ENCODE measurements at regions not wholly inside any gene's neighbourhood (a gene's known extent, or its start where the extent isn't known, plus 50 kb on each side); places are given as distances from the start of the nearest gene placed in this dataset.

DNA sequence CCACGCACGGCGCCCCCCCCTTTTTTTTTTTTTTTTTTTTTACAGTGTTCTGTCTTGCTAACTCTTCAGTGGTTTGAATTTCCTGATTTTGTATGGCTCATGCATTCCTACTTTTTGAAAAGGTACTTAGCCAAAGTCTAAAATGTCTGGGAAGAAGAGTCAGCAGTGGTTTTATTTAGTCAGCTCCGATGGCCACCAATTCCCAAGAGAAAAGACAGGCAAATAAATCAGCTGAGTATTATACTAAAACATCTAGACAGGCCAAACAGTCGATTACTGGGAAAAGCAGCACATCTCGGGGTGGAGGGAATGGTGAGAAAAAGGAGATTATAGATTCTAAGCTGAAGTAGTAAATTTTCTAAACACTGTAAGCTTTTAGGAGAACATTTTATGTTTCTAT lies 192.5 kb upstream of the ZRANB2 start:
- Histone ChIP-seq H3K27me3 (no peaks in the 10 kb centered on the region), H3K36me3 (no peaks in the 10 kb centered on the region), H3K4me1 (no peaks in the 10 kb centered on the region), H3K4me3 (ENCODE audit: low read depth, low read length) (no peak overlapping the region), H3K9me3 (no peaks in the 10 kb centered on the region)
- no peak for DNase-seq
- TF ChIP-seq, protein P1, sequence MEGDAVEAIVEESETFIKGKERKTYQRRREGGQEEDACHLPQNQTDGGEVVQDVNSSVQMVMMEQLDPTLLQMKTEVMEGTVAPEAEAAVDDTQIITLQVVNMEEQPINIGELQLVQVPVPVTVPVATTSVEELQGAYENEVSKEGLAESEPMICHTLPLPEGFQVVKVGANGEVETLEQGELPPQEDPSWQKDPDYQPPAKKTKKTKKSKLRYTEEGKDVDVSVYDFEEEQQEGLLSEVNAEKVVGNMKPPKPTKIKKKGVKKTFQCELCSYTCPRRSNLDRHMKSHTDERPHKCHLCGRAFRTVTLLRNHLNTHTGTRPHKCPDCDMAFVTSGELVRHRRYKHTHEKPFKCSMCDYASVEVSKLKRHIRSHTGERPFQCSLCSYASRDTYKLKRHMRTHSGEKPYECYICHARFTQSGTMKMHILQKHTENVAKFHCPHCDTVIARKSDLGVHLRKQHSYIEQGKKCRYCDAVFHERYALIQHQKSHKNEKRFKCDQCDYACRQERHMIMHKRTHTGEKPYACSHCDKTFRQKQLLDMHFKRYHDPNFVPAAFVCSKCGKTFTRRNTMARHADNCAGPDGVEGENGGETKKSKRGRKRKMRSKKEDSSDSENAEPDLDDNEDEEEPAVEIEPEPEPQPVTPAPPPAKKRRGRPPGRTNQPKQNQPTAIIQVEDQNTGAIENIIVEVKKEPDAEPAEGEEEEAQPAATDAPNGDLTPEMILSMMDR (IDR thresholded peaks at IDR 0.05; ENCODE audit: low read depth, low read length): no peak

DNA sequence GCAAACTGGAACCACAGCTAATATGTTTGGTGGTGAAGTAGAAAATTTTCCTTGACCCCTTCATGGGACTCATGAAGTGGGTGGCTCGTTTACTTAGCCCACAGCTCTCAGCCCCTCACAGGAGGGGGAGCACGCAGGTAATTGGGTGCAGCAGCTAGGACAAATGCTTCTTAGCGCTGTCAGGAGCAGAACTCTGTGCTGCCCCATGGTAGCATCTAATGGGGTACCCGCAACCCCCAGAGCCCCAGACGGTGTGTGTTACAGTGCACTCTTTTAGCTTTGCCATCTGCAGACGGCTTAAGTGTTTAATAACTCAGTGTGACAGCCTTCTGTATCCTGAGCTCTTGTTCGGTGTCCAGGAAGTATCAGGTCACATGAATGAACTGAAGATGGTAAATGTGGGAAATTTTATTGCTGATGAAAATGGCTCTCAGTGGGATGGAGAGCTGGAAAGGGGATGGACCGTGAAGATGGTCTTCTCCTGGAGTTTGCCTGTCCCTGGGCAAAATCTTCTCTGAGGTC lies 189.6 kb upstream of the ZRANB2 start:
- Histone ChIP-seq H3K36me3 (no peaks in the 10 kb centered on the region), H3K4me3 (ENCODE audit: low read depth, low read length) (no peak overlapping the region), H3K4me1 (no peaks in the 10 kb centered on the region), H3K9me3 (no peaks in the 10 kb centered on the region), H3K27me3 (no peaks in the 10 kb centered on the region)
- TF ChIP-seq, protein P1 (IDR thresholded peaks at IDR 0.05; ENCODE audit: low read depth, low read length): no peak
- DNase-seq: no peak

DNA sequence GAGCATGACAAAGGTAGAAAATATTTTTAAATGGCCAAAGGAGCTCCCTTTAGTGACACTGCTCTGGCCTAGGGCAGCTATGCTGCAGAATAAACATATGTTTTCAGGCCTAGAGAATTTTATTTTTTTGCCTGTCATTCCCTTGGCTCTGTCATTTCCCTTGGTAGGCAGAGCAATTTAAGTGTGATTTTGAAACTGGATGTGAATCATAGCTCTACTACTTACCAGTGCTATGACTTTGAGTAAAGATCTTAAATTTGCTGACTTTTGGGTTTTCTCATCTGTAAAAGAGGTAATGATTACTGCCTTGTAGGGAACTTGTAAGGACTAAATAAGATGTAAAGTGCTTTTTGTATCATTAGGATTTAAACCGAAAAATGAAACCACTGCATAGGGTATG lies 189.0 kb upstream of the ZRANB2 start:
- no peak for DNase-seq
- Histone ChIP-seq H3K36me3 (no peaks in the 10 kb centered on the region), H3K9me3 (no peaks in the 10 kb centered on the region), H3K4me1 (no peaks in the 10 kb centered on the region), H3K4me3 (ENCODE audit: low read depth, low read length) (no peak overlapping the region), H3K27me3 (no peaks in the 10 kb centered on the region)
- TF ChIP-seq, protein P1 (IDR thresholded peaks at IDR 0.05; ENCODE audit: low read depth, low read length): no peak

DNA sequence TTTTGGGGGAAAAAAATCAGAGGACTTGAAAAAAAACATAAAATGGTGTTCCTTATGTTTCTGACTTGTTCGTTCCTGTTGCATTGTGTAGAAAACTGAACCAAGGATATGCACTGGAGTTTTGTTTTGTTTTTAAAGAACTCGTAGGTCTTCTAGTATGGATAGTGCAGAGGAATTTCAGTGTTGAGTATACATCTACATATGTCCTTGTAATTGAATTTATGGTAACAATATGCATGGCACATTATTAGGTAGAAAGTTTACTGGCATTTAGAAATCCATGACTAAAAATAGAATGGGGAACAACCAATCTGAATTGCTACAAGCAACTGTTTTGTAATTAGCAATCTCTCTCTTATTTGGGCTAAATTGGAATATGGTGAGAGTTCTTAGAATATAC lies 188.3 kb upstream of the ZRANB2 start:
- Histone ChIP-seq H3K4me3 (ENCODE audit: low read depth, low read length) (no peak overlapping the region), H3K9me3 (no peaks in the 10 kb centered on the region), H3K36me3 (no peaks in the 10 kb centered on the region), H3K4me1 (no peaks in the 10 kb centered on the region), H3K27me3 (no peaks in the 10 kb centered on the region)
- TF ChIP-seq, protein P1 (IDR thresholded peaks at IDR 0.05; ENCODE audit: low read depth, low read length): no peak
- no peak for DNase-seq

DNA sequence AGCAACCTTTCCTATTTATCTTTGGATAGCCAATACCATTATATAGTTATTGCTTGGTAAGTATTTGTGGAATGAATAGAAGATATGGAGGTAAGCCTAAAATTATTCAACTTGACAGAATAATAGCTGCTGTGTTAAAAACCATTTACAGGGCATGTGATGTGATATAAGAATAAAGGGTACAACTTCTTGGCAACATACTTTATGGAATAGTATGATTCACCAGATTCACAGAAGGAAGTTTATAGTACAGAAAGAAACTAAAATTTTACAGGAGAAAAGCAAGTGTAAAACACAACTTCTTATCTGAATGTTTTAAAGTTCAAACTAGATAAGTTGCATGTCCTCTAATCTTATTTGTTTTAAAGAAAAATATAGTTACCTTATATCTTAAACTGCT lies 186.4 kb upstream of the ZRANB2 start:
- Histone ChIP-seq H3K9me3 (no peaks in the 10 kb centered on the region), H3K36me3 (no peaks in the 10 kb centered on the region), H3K27me3 (no peaks in the 10 kb centered on the region), H3K4me1 (no peaks in the 10 kb centered on the region), H3K4me3 (ENCODE audit: low read depth, low read length) (no peak overlapping the region)
- TF ChIP-seq, protein P1 (IDR thresholded peaks at IDR 0.05; ENCODE audit: low read depth, low read length): no peak
- no peak for DNase-seq

DNA sequence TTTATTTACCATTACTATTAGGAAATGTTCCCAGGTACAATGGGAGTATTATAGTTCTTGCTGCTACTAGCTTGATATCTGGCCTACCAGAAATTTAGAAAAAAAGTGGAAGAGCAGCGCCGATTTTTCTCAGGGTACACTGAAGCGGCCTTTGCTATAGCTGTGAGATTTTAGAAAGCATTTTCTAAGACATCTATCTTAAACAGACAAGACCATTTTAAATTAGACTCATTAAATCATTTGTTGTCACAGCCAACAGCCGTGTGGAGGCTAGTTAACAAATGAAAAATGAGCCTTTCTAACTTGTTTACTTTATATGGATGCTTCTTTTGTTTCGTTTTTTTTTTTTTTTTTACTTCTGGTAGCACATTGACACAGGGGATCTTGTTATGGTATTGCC lies 183.2 kb upstream of the ZRANB2 start:
- Histone ChIP-seq H3K9me3 (no peaks in the 10 kb centered on the region), H3K4me1 (no peaks in the 10 kb centered on the region), H3K27me3 (no peaks in the 10 kb centered on the region), H3K4me3 (ENCODE audit: low read depth, low read length) (no peak overlapping the region), H3K36me3 (no peaks in the 10 kb centered on the region)
- TF ChIP-seq, protein P1 (IDR thresholded peaks at IDR 0.05; ENCODE audit: low read depth, low read length): no peak
- no peak for DNase-seq
